ENCODE measurements at regions not wholly inside any gene's neighbourhood (a gene's known extent, or its start where the extent isn't known, plus 50 kb on each side); places are given as distances from the start of the nearest gene placed in this dataset.

DNA sequence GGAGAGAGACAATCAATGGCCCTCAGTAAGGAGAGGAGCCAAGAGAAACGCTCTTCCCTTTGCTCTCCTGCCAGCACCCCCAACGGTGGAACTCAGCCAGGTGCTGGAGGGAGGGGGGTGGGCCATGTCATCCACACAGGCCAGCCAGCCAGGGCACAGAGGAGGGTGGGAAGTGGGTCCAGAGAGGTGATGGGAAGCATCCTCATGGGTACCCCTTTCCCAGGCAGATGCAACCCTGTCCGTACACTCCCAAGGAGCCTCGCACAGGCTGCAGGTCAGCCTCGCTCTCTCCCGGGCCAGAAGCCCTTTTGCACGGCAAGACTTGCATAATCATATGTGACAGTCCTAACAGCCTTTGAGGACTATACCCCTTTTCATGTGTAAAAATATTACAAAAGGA is 142.0 kb upstream of the NAMPT start:
- Histone ChIP-seq H3K4me3 (no peak overlapping the region), H3K9me3 (no peaks in the 10 kb centered on the region), H3K4me1 (peaks cover 13 to 69% (median 26%) of the 10 kb centered on the region in 3 donors), H3K27me3 (no peaks in the 10 kb centered on the region), H3K27ac (no peak overlapping the region), H3K36me3 (no peaks in the 10 kb centered on the region)
- WGBS, 2 donors = 80 to 88% methylated on average over 5 to 6 of the region's 7 CpGs
- TF ChIP-seq POLR2A (IDR thresholded peaks at IDR 0.05) = no peak
- TF ChIP-seq, protein P1, sequence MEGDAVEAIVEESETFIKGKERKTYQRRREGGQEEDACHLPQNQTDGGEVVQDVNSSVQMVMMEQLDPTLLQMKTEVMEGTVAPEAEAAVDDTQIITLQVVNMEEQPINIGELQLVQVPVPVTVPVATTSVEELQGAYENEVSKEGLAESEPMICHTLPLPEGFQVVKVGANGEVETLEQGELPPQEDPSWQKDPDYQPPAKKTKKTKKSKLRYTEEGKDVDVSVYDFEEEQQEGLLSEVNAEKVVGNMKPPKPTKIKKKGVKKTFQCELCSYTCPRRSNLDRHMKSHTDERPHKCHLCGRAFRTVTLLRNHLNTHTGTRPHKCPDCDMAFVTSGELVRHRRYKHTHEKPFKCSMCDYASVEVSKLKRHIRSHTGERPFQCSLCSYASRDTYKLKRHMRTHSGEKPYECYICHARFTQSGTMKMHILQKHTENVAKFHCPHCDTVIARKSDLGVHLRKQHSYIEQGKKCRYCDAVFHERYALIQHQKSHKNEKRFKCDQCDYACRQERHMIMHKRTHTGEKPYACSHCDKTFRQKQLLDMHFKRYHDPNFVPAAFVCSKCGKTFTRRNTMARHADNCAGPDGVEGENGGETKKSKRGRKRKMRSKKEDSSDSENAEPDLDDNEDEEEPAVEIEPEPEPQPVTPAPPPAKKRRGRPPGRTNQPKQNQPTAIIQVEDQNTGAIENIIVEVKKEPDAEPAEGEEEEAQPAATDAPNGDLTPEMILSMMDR (IDR thresholded peaks at IDR 0.05) = no peak
- intact Hi-C loops (cut with DNase I) = loop anchor here (10.0 kb wide), 1 partner anchor 142 kb away; the partner anchor contains the start of gene NAMPT
- DNase-seq = no peak

DNA sequence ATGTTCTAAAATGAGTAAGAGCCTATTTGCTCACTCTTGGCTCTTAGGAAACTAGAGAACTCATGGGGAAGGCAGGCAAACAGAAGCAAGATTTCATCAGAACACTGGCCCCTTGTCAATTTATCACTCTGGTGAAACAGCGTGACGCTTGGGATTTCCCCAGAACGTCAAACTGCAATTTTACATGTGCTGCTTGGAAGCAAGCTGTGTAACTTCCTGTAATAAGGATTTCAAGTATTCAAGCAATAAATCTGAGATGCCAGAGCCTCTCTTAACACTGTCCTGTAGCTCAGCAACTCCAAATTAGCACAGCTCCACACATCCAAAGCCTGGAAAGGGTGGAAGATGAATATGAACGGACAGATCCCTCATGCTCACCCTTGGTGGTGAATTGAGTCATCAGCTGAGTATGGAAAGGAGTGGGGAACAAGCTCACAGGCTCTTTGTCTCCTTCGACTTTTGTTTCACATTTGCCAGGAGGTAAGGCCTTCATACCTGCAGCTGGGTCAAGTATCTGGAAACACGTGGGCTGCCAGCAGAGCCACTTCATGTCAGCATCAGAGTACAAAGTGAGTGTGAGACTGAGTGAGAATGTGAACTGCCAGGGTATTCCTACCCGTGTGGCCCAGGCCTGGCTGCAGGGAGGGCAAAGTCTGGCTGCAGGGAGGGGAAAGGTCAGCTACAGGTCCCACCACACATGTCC is 140.4 kb upstream of the NAMPT start:
- Histone ChIP-seq H3K36me3 (no peaks in the 10 kb centered on the region), H3K4me1 (peaks cover 18 to 72% (median 42%) of the 10 kb centered on the region in 3 donors), H3K27me3 (no peaks in the 10 kb centered on the region), H3K4me3 (peak overlapping the region in 1 of 4 donors; percentile 7), H3K9me3 (no peaks in the 10 kb centered on the region), H3K27ac (peak overlapping the region; percentile 76 to 93 (median 84))
- peak; percentile 17 for DNase-seq
- 4 to 5% methylated on average over 6 to 7 of the region's 7 CpGs for WGBS, 2 donors
- TF ChIP-seq POLR2A (IDR thresholded peaks at IDR 0.05) = peak in 1 of 4 donors; percentile 31
- TF ChIP-seq, protein P1 (IDR thresholded peaks at IDR 0.05) = peak in 1 of 6 experiments; percentile 1
- intact Hi-C loops (cut with DNase I) = loop anchor here (10.0 kb wide), 1 partner anchor 140 kb away; the partner anchor contains the start of gene NAMPT

DNA sequence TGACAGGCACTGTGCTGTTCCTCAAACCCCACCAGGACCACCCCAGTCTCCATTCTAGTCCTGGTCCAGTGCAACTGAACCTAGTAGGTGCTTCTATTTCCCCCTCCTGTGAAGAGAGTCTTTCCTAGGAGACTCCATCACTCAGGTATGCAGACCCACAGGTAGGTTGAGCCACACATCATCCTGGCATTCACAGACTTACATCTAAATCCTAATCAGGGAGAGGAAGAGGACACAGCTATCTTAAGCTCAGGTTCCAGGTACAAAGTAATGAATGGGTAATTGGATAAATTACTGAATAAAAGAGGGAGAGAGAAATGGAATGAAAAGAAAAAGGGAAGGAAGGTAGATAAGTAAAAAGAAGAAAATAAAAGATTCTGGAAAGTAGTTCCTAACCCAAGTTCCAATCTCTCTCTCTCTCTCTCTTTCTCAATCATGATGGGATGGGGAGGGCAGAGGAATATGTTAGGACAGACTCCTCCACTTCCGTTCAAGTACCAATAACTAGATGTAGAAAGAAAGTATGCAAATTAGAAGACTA is 139.8 kb upstream of the NAMPT start:
- intact Hi-C loops (cut with DNase I) = loop anchor here (10.0 kb wide), 1 partner anchor 140 kb away; the partner anchor contains the start of gene NAMPT
- no peak for DNase-seq
- Histone ChIP-seq H3K36me3 (no peaks in the 10 kb centered on the region), H3K27ac (peak overlapping the region; percentile 38 to 88 (median 79)), H3K9me3 (no peaks in the 10 kb centered on the region), H3K27me3 (no peaks in the 10 kb centered on the region), H3K4me3 (peak overlapping the region in 1 of 4 donors; percentile 7), H3K4me1 (peaks cover 21 to 73% (median 48%) of the 10 kb centered on the region in 3 donors)
- 0 to 4% methylated on average over 1 of the region's 1 CpG for WGBS, 2 donors
- TF ChIP-seq POLR2A (IDR thresholded peaks at IDR 0.05) = no peak
- TF ChIP-seq, protein P1 (IDR thresholded peaks at IDR 0.05) = no peak

DNA sequence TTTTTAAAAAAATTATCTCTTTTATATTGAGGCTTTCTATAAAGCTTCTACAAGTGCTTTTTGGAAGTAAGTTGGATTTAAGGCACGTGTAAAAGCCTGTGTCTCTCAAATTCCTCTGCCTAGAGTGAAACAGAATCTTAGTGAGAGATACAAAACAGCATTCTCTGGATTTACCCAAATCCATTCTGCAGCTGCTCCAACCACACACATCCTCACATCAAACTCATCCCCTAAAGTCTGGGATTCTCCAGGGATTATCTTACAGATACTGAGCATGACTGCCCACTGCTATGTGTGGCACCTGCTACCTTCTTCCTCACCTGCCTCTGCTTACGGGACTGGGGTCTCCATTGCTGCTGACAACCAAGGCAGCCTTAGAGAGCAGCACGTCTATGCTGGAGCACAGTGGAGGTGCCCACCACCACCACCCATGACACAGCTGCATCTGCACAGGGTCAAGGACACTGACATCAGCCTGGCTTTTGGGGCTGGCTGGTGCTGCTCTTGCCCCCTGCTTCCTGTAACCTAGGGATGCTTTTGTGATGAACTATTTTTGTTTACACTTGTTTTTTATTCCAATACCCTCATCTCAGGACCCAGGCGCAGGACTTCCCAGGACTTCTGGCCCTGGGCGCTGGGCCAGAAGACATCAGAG is 139.2 kb upstream of the NAMPT start:
- Histone ChIP-seq H3K4me3 (no peak overlapping the region), H3K9me3 (no peaks in the 10 kb centered on the region), H3K4me1 (peaks cover 21 to 73% (median 54%) of the 10 kb centered on the region in 3 donors), H3K27ac (peak overlapping the region; percentile 38 to 88 (median 79)), H3K36me3 (no peaks in the 10 kb centered on the region), H3K27me3 (no peaks in the 10 kb centered on the region)
- TF ChIP-seq POLR2A (IDR thresholded peaks at IDR 0.05) = no peak
- TF ChIP-seq, protein P1 (IDR thresholded peaks at IDR 0.05) = no peak
- no peak for DNase-seq
- WGBS, 2 donors = 88 to 89% methylated on average over 4 of the region's 5 CpGs
- intact Hi-C loops (cut with DNase I) = loop anchor here (10.0 kb wide), 1 partner anchor 139 kb away; the partner anchor contains the start of gene NAMPT
